PFSK-1 (cell line): ENCODE measurements at regions not wholly inside any gene's neighbourhood (a gene's known extent, or its start where the extent isn't known, plus 50 kb on each side); places are given as distances from the start of the nearest gene placed in this dataset.

Experiments used
- FOXP2 ChIP-seq: optimal IDR thresholded peaks from 2 replicates; pipeline ENCODE3; 2011; ENCODE audit warnings: borderline replicate concordance, control low read depth, inconsistent platforms; ENCODE audit not compliant: insufficient read depth; ENCODE audit errors: extremely low read length, extremely low read depth
- POLR2AphosphoS5 ChIP-seq: IDR thresholded peaks from 2 replicates; pipeline ENCODE4 v1.6.1; 2012; ENCODE audit warnings: low read depth, mild to moderate bottlenecking, control low read depth, low read length, moderate library complexity
- SIN3A ChIP-seq: IDR thresholded peaks from 2 replicates; pipeline ENCODE4 v1.6.1; 2012; ENCODE audit warnings: mild to moderate bottlenecking, low read length, moderate library complexity, borderline replicate concordance; ENCODE audit not compliant: insufficient read depth
- TAF1 ChIP-seq: IDR thresholded peaks from 2 replicates; pipeline ENCODE4 v1.6.1; 2012; ENCODE audit warnings: low read length, control low read depth, borderline replicate concordance; ENCODE audit not compliant: insufficient read depth
- TF ChIP-seq, protein P1 (sequence below), 2 experiments: IDR thresholded peaks; 2 replicates each; pipeline versions ENCODE4 v1.6.1 to v1.8.0; 2011 to 2012; ENCODE audit warnings: low read depth in 2 of 2, low read length in 2 of 2, control low read depth in 1 of 2, inconsistent platforms in 1 of 2, mild to moderate bottlenecking in 1 of 2, moderate library complexity in 1 of 2; ENCODE audit not compliant: insufficient read depth in 1 of 2

DNA sequence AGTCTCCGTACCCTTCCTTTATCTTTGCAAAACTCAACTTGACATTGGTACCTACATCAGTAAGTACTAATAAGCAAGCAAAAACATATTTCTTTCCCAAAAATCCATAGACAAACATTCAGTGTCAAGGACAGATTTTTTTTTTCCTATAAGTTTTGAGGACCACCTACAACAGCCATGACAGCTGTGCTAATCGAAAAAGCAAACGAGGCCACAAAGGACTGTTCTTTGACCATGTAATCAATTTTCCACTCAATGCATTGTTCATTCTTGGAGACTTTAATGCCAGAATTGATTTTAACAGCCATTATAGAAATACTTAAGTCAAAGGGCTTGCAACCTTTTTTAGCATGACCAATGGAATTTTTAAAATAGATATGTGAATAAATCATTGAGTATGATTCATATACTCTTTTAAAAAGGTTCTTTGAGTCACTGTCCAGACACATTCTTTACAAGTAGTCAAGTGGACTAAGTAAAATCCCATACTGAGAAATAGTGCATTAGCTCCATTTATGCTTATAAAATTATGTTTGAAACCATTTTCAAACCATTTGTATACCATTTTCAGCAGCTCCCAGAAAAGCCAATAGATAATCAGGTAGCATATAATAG lies 323.9 kb downstream of the MZT1 start:
- TF ChIP-seq POLR2AphosphoS5, result no peak
- no peak for TF ChIP-seq FOXP2
- TF ChIP-seq, protein P1, sequence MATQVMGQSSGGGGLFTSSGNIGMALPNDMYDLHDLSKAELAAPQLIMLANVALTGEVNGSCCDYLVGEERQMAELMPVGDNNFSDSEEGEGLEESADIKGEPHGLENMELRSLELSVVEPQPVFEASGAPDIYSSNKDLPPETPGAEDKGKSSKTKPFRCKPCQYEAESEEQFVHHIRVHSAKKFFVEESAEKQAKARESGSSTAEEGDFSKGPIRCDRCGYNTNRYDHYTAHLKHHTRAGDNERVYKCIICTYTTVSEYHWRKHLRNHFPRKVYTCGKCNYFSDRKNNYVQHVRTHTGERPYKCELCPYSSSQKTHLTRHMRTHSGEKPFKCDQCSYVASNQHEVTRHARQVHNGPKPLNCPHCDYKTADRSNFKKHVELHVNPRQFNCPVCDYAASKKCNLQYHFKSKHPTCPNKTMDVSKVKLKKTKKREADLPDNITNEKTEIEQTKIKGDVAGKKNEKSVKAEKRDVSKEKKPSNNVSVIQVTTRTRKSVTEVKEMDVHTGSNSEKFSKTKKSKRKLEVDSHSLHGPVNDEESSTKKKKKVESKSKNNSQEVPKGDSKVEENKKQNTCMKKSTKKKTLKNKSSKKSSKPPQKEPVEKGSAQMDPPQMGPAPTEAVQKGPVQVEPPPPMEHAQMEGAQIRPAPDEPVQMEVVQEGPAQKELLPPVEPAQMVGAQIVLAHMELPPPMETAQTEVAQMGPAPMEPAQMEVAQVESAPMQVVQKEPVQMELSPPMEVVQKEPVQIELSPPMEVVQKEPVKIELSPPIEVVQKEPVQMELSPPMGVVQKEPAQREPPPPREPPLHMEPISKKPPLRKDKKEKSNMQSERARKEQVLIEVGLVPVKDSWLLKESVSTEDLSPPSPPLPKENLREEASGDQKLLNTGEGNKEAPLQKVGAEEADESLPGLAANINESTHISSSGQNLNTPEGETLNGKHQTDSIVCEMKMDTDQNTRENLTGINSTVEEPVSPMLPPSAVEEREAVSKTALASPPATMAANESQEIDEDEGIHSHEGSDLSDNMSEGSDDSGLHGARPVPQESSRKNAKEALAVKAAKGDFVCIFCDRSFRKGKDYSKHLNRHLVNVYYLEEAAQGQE (IDR thresholded peaks at IDR 0.05; ENCODE audit: insufficient read depth in 1 of 2, low read depth in 2 of 2, low read length in 2 of 2), result no peak
- no peak for TF ChIP-seq SIN3A
- no peak for TF ChIP-seq TAF1

- no peak for TF ChIP-seq SIN3A
- TF ChIP-seq, protein P1 (IDR thresholded peaks at IDR 0.05; ENCODE audit: insufficient read depth in 1 of 2, low read depth in 2 of 2, low read length in 2 of 2), result no peak
- TF ChIP-seq POLR2AphosphoS5, result no peak
- TF ChIP-seq TAF1, result no peak
- TF ChIP-seq FOXP2, result no peak
Observed at GRCh38 chr13:72400856-72401255, 326.6 kb downstream of the MZT1 start.

GRCh38 chr13:72399351-72399750 lies 328.1 kb downstream of the MZT1 start:
- TF ChIP-seq POLR2AphosphoS5, result no peak
- TF ChIP-seq TAF1, result no peak
- no peak for TF ChIP-seq SIN3A

DNA sequence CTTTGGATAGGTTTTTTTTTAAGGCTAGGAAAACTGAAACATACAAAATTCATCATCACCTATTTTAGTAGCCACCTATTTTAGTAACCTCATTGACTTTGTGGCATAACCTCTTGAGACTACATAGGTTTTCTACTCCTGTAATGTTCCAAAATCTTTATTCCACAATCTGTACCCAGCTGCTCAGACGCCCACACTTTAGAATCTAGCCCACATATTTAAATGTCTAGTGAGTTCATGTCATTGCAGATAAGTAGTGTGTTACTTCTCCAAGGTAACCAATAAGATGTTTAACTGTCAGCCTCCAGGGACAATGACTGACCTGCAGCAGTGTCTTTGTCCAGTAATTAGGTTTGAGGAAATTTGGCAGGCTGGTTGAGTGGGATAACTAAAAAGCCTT lies 330.2 kb downstream of the MZT1 start:
- TF ChIP-seq, protein P1 (IDR thresholded peaks at IDR 0.05; ENCODE audit: insufficient read depth in 1 of 2, low read depth in 2 of 2, low read length in 2 of 2), result no peak
- TF ChIP-seq SIN3A (no peak), FOXP2 (no peak), POLR2AphosphoS5 (no peak), TAF1 (no peak)

DNA sequence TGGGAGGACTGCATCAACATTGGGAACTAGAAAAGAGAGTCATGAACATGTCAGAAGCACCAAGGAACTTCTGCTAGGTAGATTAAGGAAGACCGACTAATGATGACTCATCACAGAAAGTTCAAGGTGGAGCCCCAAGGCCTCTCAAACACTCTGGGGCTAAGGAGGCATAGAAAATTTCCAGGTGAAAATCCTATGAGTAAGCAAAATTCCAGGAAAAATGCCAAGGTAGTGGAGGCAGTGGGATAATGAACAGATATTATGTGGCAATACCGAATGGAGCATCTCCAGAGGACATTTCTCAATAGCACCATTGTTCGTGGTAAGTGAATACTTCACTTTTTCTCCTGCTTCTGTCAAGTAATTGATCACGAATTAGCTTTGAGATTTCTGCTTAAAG lies 336.5 kb downstream of the MZT1 start:
- TF ChIP-seq, protein P1 (IDR thresholded peaks at IDR 0.05; ENCODE audit: insufficient read depth in 1 of 2, low read depth in 2 of 2, low read length in 2 of 2), result no peak
- TF ChIP-seq FOXP2, result no peak
- TF ChIP-seq SIN3A, result no peak
